ENCODE measurements at regions not wholly inside any gene's neighbourhood (a gene's known extent, or its start where the extent isn't known, plus 50 kb on each side); places are given as distances from the start of the nearest gene placed in this dataset.

GRCh38 chr1:232557096-232557495, 72.8 kb downstream of the SIPA1L2 start:
- TF ChIP-seq CTCF (IDR thresholded peaks at IDR 0.05), result no peak
- no peak overlapping the region for H3K4me2 ChIP-seq (ENCODE audit: low read length)
- H3K4me3 ChIP-seq (ENCODE audit: low read depth, low read length), result no peak overlapping the region
- H3K79me2 ChIP-seq, result no peaks in the 10 kb centered on the region
- H3K36me3 ChIP-seq (ENCODE audit: control insufficient read depth, insufficient read depth, low read length), result no peaks in the 10 kb centered on the region
- no peaks in the 10 kb centered on the region for H3K9me3 ChIP-seq (ENCODE audit: control insufficient read depth, low read length)
- no peak overlapping the region for H3K27ac ChIP-seq
- H2AFZ ChIP-seq, result no peak overlapping the region
- no peaks in the 10 kb centered on the region for H3K27me3 ChIP-seq (ENCODE audit: control insufficient read depth, insufficient read depth, low read length)
- no peak overlapping the region for H3K9ac ChIP-seq
- no peaks in the 10 kb centered on the region for H3K4me1 ChIP-seq

GRCh38 chr1:232556351-232556750, 73.6 kb downstream of the SIPA1L2 start:
- Histone ChIP-seq H3K9ac (no peak overlapping the region), H2AFZ (no peak overlapping the region), H3K4me1 (no peaks in the 10 kb centered on the region), H3K79me2 (no peaks in the 10 kb centered on the region), H3K4me3 (ENCODE audit: low read depth, low read length) (no peak overlapping the region), H3K27ac (no peak overlapping the region), H3K4me2 (ENCODE audit: low read length) (no peak overlapping the region), H3K27me3 (ENCODE audit: control insufficient read depth, insufficient read depth, low read length) (no peaks in the 10 kb centered on the region), H3K36me3 (ENCODE audit: control insufficient read depth, insufficient read depth, low read length) (no peaks in the 10 kb centered on the region), H3K9me3 (ENCODE audit: control insufficient read depth, low read length) (no peaks in the 10 kb centered on the region)
- TF ChIP-seq CTCF (IDR thresholded peaks at IDR 0.05), result no peak

- Histone ChIP-seq H3K36me3 (ENCODE audit: control insufficient read depth, insufficient read depth, low read length) (no peaks in the 10 kb centered on the region), H3K4me2 (ENCODE audit: low read length) (no peak overlapping the region), H3K4me3 (ENCODE audit: low read depth, low read length) (no peak overlapping the region), H2AFZ (no peak overlapping the region), H3K4me1 (no peaks in the 10 kb centered on the region), H3K79me2 (no peaks in the 10 kb centered on the region), H3K27me3 (ENCODE audit: control insufficient read depth, insufficient read depth, low read length) (no peaks in the 10 kb centered on the region), H3K27ac (no peak overlapping the region), H3K9ac (no peak overlapping the region), H3K9me3 (ENCODE audit: control insufficient read depth, low read length) (no peaks in the 10 kb centered on the region)
- no peak for TF ChIP-seq CTCF (IDR thresholded peaks at IDR 0.05)
These were observed 74.3 kb downstream of the SIPA1L2 start for GRCh38 chr1:232555494-232556210.

GRCh38 chr1:232554409-232554808, 75.5 kb downstream of the SIPA1L2 start:
- Histone ChIP-seq H3K79me2 (no peaks in the 10 kb centered on the region), H2AFZ (no peak overlapping the region), H3K9me3 (ENCODE audit: control insufficient read depth, low read length) (no peaks in the 10 kb centered on the region), H3K27me3 (ENCODE audit: control insufficient read depth, insufficient read depth, low read length) (no peaks in the 10 kb centered on the region), H3K4me2 (ENCODE audit: low read length) (no peak overlapping the region), H3K4me1 (no peaks in the 10 kb centered on the region), H3K4me3 (ENCODE audit: low read depth, low read length) (no peak overlapping the region), H3K27ac (no peak overlapping the region), H3K36me3 (ENCODE audit: control insufficient read depth, insufficient read depth, low read length) (no peaks in the 10 kb centered on the region), H3K9ac (no peak overlapping the region)
- TF ChIP-seq CTCF (IDR thresholded peaks at IDR 0.05), result no peak

- Histone ChIP-seq H2AFZ (no peak overlapping the region), H3K27ac (no peak overlapping the region), H3K4me2 (ENCODE audit: low read length) (no peak overlapping the region), H3K4me1 (no peaks in the 10 kb centered on the region), H3K9me3 (ENCODE audit: control insufficient read depth, low read length) (no peaks in the 10 kb centered on the region), H3K27me3 (ENCODE audit: control insufficient read depth, insufficient read depth, low read length) (no peaks in the 10 kb centered on the region), H3K36me3 (ENCODE audit: control insufficient read depth, insufficient read depth, low read length) (no peaks in the 10 kb centered on the region), H3K79me2 (no peaks in the 10 kb centered on the region), H3K9ac (no peak overlapping the region), H3K4me3 (ENCODE audit: low read depth, low read length) (no peak overlapping the region)
- TF ChIP-seq CTCF (IDR thresholded peaks at IDR 0.05), result no peak
These were observed 76.1 kb downstream of the SIPA1L2 start for GRCh38 chr1:232553809-232554208.
